Activated B cell treated with CpG ODN at 0.5 μM for 24 hours (primary cell): ENCODE measurements at regions not wholly inside any gene's neighbourhood (a gene's known extent, or its start where the extent isn't known, plus 50 kb on each side); places are given as distances from the start of the nearest gene placed in this dataset.

Experiments used
- ATAC-seq: fragments of 200-7000 bp; cut with Tn5 transposase; one replicate; pipeline ENCODE4 v1.10.0; 2021; ENCODE audit warnings: low read depth, mild to moderate bottlenecking, moderate library complexity
- CTCF ChIA-PET: fragments of 350-600 bp; sonication (Branson Sonifier 250); formaldehyde crosslinking; loops from one replicate; lab custom pipeline; 2021; ENCODE audit warnings: antibody characterized with exemption; lab: Charles Lee
- POLR2A ChIA-PET: fragments of 350-600 bp; sonication (Branson Sonifier 250); formaldehyde crosslinking; loops from one replicate; lab custom pipeline; 2021; ENCODE audit warnings: antibody characterized with exemption; lab: Charles Lee
- DNase-seq: peaks from one replicate; pipeline ENCODE4 v3.0.0; 2022
- H3K27ac Mint-ChIP-seq: one replicate; pipeline ENCODE4 v1.8.0; 2020; ENCODE audit warnings: mixed read lengths
- H3K27me3 Mint-ChIP-seq: one replicate; pipeline ENCODE4 v1.8.0; 2021; ENCODE audit warnings: mixed read lengths
- H3K36me3 Mint-ChIP-seq: one replicate; pipeline ENCODE4 v1.8.0; 2021; ENCODE audit warnings: low read depth, mixed read lengths
- H3K4me1 Mint-ChIP-seq: one replicate; pipeline ENCODE4 v1.8.0; 2021; ENCODE audit warnings: mixed read lengths
- H3K4me3 Mint-ChIP-seq: one replicate; pipeline ENCODE4 v1.8.0; 2020; ENCODE audit warnings: mild to moderate bottlenecking, mixed read lengths
- H3K9me3 Mint-ChIP-seq: one replicate; pipeline ENCODE4 v1.8.0; 2020; ENCODE audit warnings: mixed read lengths
- CTCF ChIP-seq: fragments of 200-600 bp; IDR thresholded peaks from one replicate; pipeline ENCODE4 v1.8.0; 2022; ENCODE audit warnings: antibody characterized with exemption, mild to moderate bottlenecking
- intact Hi-C: fragments of 100-400 bp; cut with micrococcal nuclease; formaldehyde crosslinking; loops from one replicate; pipeline ENCODE4 v1.15.1; 2024

DNA sequence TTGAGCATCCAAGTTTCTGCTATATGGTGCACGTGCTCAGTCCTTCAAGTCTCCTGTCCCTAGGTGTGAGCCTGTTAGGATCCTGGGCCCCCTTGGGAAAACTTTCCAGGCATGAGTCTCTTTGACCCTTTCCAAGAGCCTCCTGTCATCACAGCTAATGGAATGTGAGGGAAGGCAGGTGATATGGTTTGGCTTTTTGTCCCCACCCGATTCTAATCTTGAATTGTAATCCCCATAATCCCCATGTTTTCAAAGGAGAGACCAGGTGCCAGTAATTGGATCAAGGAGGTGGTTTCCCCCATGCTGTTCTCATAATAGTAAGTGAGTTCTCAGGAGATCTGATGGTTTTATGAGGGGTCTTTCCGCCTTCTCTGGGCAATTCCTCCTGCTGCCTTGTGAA is 265.5 kb downstream of the ATP23 start:
- intact Hi-C loops = no loop called here
- H3K9me3 Mint-ChIP-seq = no peaks in the 10 kb centered on the region
- peaks cover 2% of the 10 kb centered on the region for H3K27me3 Mint-ChIP-seq
- H3K36me3 Mint-ChIP-seq = no peaks in the 10 kb centered on the region
- DNase-seq (no peak), ATAC-seq (no peak)
- ChIA-PET CTCF (no interaction called here), POLR2A (no interaction called here)
- H3K27ac Mint-ChIP-seq = no peak overlapping the region
- TF ChIP-seq CTCF = no peak
- H3K4me1 Mint-ChIP-seq = peaks cover 27% of the 10 kb centered on the region
- no peak overlapping the region for H3K4me3 Mint-ChIP-seq

- Mint-ChIP-seq H3K4me1 (no peaks in the 10 kb centered on the region), H3K9me3 (no peaks in the 10 kb centered on the region), H3K36me3 (no peaks in the 10 kb centered on the region), H3K27ac (no peak overlapping the region), H3K4me3 (no peak overlapping the region), H3K27me3 (peaks cover 2% of the 10 kb centered on the region)
- ChIA-PET CTCF (no interaction called here), POLR2A (no interaction called here)
- intact Hi-C loops = no loop called here
- DNase-seq (no peak), ATAC-seq (no peak)
- TF ChIP-seq CTCF = no peak
Observed at GRCh38 chr12:58211211-58211610, 269.8 kb downstream of the ATP23 start.

DNA sequence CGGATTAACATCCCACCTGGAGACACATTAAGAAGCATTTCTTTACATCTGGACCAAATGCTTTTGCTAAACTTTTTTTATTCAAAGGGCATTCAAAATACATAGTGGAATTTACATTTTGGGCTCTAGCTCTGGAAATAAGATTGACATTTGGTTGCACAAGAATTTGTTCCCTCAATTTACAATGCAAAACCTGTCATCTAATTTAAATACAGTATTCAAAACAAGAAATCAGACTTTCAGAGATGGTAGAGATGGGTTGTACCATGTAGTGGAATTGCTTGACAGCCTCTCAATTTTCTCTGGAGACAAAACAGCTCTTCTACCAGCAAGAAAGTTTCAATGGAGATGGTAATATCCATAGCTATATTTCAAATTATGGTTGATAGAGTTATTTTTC is 275.8 kb downstream of the ATP23 start:
- no peak overlapping the region for H3K4me3 Mint-ChIP-seq
- DNase-seq (no peak), ATAC-seq (no peak)
- TF ChIP-seq CTCF = no peak
- ChIA-PET CTCF (no interaction called here), POLR2A (no interaction called here)
- H3K36me3 Mint-ChIP-seq = no peaks in the 10 kb centered on the region
- H3K27ac Mint-ChIP-seq = no peak overlapping the region
- H3K27me3 Mint-ChIP-seq = no peaks in the 10 kb centered on the region
- no peaks in the 10 kb centered on the region for H3K9me3 Mint-ChIP-seq
- intact Hi-C loops = no loop called here
- H3K4me1 Mint-ChIP-seq = no peaks in the 10 kb centered on the region

GRCh38 chr12:58224536-58225105 is 283.3 kb downstream of the ATP23 start:
- intact Hi-C loops = no loop called here
- no peak for ATAC-seq
- no peak for TF ChIP-seq CTCF

GRCh38 chr12:58225203-58225877 is 284.0 kb downstream of the ATP23 start:
- ChIA-PET POLR2A (no interaction called here), CTCF (no interaction called here)
- TF ChIP-seq CTCF = no peak
- ATAC-seq (no peak), DNase-seq (no peak)
- Mint-ChIP-seq H3K36me3 (no peaks in the 10 kb centered on the region), H3K4me3 (no peak overlapping the region), H3K9me3 (peaks cover 6% of the 10 kb centered on the region), H3K27me3 (peaks cover 4% of the 10 kb centered on the region), H3K4me1 (no peaks in the 10 kb centered on the region), H3K27ac (no peak overlapping the region)
- intact Hi-C loops = no loop called here

More at GRCh38 chr12:58224536-58225105, 283.3 kb downstream of the ATP23 start:
- Mint-ChIP-seq H3K27me3 (peaks cover 4% of the 10 kb centered on the region), H3K4me3 (no peak overlapping the region), H3K27ac (no peak overlapping the region), H3K9me3 (peaks cover 2% of the 10 kb centered on the region), H3K4me1 (no peaks in the 10 kb centered on the region), H3K36me3 (no peaks in the 10 kb centered on the region)
- POLR2A ChIA-PET = no interaction called here
- CTCF ChIA-PET = no interaction called here
- DNase-seq = no peak
